Astrocyte of the hippocampus (primary cell): ENCODE measurements at regions not wholly inside any gene's neighbourhood (a gene's known extent, or its start where the extent isn't known, plus 50 kb on each side); places are given as distances from the start of the nearest gene placed in this dataset.

ENCODE experiments used
- DNase-seq: peaks from one replicate; pipeline ENCODE4 v3.0.0; 2011; ENCODE audit warnings: low read depth, low spot score

GRCh38 chr4:57710053-57710452 is 599.9 kb upstream of the IGFBP7 start:
- no peak for DNase-seq

GRCh38 chr4:57691370-57691769 is 581.2 kb upstream of the IGFBP7 start:
- no peak for DNase-seq

GRCh38 chr4:57689693-57690205 is 579.6 kb upstream of the IGFBP7 start:
- DNase-seq: no peak

- no peak for DNase-seq
Measured at GRCh38 chr4:57682275-57682674, 572.1 kb upstream of the IGFBP7 start.

- no peak for DNase-seq
Measured at GRCh38 chr4:57679969-57680368, 569.8 kb upstream of the IGFBP7 start.

GRCh38 chr4:57676394-57676793 is 566.2 kb upstream of the IGFBP7 start:
- DNase-seq: no peak

- DNase-seq: no peak
Measured at GRCh38 chr4:57672846-57673433, 562.8 kb upstream of the IGFBP7 start.

- DNase-seq: no peak
Measured at GRCh38 chr4:57668621-57669020, 558.4 kb upstream of the IGFBP7 start.

- no peak for DNase-seq
Measured at GRCh38 chr4:57665806-57666205, 555.6 kb upstream of the IGFBP7 start.

- no peak for DNase-seq
Measured at GRCh38 chr4:57661517-57662090, 551.4 kb upstream of the IGFBP7 start.

GRCh38 chr4:57658673-57659072 is 548.5 kb upstream of the IGFBP7 start:
- DNase-seq: no peak

GRCh38 chr4:57658188-57658587 is 548.0 kb upstream of the IGFBP7 start:
- DNase-seq: no peak

GRCh38 chr4:57655342-57655741 is 545.2 kb upstream of the IGFBP7 start:
- no peak for DNase-seq

GRCh38 chr4:57652779-57653178 is 542.6 kb upstream of the IGFBP7 start:
- no peak for DNase-seq

GRCh38 chr4:57640391-57641100 is 530.4 kb upstream of the IGFBP7 start:
- DNase-seq: no peak

- no peak for DNase-seq
Measured at GRCh38 chr4:57639561-57640382, 529.6 kb upstream of the IGFBP7 start.

- DNase-seq: no peak
Measured at GRCh38 chr4:57635910-57636309, 525.7 kb upstream of the IGFBP7 start.

GRCh38 chr4:57633212-57633859 is 523.2 kb upstream of the IGFBP7 start:
- DNase-seq: no peak

- DNase-seq: no peak
Measured at GRCh38 chr4:57632564-57632963, 522.4 kb upstream of the IGFBP7 start.

- DNase-seq: no peak
Measured at GRCh38 chr4:57631147-57631546, 521.0 kb upstream of the IGFBP7 start.

- no peak for DNase-seq
Measured at GRCh38 chr4:57628004-57628403, 517.8 kb upstream of the IGFBP7 start.
